Fibroblast of lung (primary cell): ENCODE measurements at regions not wholly inside any gene's neighbourhood (a gene's known extent, or its start where the extent isn't known, plus 50 kb on each side); places are given as distances from the start of the nearest gene placed in this dataset.

Experiments used
- EZH2 ChIP-seq: IDR thresholded peaks from 2 replicates; pipeline ENCODE4 v1.5.1; 2012; ENCODE audit warnings: low read length, control low read depth, mild to moderate bottlenecking; ENCODE audit errors: missing control alignments
- TF ChIP-seq, protein P1 (sequence below), 2 donors: IDR thresholded peaks in 1 of 2; conservative IDR thresholded peaks in 1 of 2; 1 replicate in 1 of 2; 2 replicates in 1 of 2; pipeline ENCODE4 v1.5.1; 2011 to 2012; ENCODE audit warnings: low read length in 2 of 2, control low read depth in 1 of 2, inconsistent platforms in 1 of 2, low read depth in 1 of 2, mild to moderate bottlenecking in 1 of 2

DNA sequence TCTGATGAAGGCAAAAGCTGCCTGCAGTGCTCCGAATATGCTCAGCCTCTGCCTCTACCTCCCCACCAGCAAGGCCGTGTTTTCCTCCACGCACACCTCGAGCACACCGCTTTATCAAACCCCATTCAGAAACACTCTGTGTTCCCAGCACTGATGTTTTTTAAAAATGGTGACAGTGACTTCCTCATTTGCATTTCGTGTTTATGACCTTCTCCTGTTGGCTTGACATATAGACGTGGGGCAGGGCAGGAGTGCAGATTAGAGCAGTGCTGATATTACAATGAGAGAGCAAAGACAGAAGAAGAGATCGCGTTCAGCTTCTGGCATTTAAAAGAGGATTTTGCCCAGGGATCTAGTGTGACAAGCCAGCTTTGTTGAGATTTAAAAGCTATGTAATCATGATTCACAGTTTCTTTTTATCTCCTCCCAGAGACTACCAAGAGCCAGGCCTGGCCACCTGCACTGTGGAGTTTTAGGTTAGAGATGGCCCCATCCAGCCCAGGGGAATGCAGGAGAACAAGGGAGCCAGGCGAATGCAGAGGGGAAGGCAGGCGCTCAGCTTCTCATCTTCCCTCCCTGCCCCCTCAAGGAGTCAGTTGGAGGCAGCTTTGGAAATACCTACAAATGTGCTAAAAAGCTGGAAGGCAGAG is 61.5 kb upstream of the NEDD4L start:
- TF ChIP-seq, protein P1, sequence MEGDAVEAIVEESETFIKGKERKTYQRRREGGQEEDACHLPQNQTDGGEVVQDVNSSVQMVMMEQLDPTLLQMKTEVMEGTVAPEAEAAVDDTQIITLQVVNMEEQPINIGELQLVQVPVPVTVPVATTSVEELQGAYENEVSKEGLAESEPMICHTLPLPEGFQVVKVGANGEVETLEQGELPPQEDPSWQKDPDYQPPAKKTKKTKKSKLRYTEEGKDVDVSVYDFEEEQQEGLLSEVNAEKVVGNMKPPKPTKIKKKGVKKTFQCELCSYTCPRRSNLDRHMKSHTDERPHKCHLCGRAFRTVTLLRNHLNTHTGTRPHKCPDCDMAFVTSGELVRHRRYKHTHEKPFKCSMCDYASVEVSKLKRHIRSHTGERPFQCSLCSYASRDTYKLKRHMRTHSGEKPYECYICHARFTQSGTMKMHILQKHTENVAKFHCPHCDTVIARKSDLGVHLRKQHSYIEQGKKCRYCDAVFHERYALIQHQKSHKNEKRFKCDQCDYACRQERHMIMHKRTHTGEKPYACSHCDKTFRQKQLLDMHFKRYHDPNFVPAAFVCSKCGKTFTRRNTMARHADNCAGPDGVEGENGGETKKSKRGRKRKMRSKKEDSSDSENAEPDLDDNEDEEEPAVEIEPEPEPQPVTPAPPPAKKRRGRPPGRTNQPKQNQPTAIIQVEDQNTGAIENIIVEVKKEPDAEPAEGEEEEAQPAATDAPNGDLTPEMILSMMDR (conservative IDR thresholded peaks at IDR 0.05 in 1 of 2, IDR thresholded peaks at IDR 0.05 in 1 of 2; ENCODE audit: low read depth in 1 of 2, low read length in 2 of 2) = no peak
- TF ChIP-seq EZH2 = no peak
